Fibroblast of mammary gland (primary cell): ENCODE measurements at regions not wholly inside any gene's neighbourhood (a gene's known extent, or its start where the extent isn't known, plus 50 kb on each side); places are given as distances from the start of the nearest gene placed in this dataset.
A peak's percentile ranks its signal among the peaks of the same experiment; 100 is the strongest.

Experiments used
- DNase-seq: peaks from one replicate; pipeline ENCODE4 v3.0.0-alpha.2; 2010; ENCODE audit warnings: low read depth
- H3K4me3 ChIP-seq: 2 replicates; pipeline ENCODE4 v1.5.1; 2011; ENCODE audit warnings: low read depth, mild to moderate bottlenecking, low read length, moderate library complexity; ENCODE audit not compliant: control insufficient read depth
- TF ChIP-seq, protein P1 (sequence below): conservative IDR thresholded peaks from 2 replicates; pipeline ENCODE4 v1.5.1; 2011; ENCODE audit warnings: low read depth, low read length, inconsistent platforms; ENCODE audit not compliant: control insufficient read depth, insufficient read depth

DNA sequence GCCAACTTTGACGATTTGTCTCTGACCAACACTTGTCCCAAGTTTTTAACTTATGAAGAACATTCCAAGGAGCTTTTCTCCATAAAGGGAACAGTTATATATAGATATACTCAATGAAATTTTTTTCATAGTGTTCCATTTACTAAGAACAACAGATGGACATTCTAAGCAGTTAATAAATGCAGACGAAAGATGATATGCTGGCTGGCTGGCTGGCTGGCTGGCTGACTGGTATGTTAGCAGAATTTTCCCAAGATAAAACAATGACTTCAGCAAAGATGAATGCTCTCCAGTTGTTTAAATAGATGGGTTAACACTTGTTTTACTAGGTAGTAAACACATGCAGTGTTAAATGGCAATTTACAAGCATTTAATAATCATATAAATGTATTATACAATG lies 62.2 kb downstream of the SPANXN3 start:
- H3K4me3 ChIP-seq: no peak overlapping the region
- TF ChIP-seq, protein P1, sequence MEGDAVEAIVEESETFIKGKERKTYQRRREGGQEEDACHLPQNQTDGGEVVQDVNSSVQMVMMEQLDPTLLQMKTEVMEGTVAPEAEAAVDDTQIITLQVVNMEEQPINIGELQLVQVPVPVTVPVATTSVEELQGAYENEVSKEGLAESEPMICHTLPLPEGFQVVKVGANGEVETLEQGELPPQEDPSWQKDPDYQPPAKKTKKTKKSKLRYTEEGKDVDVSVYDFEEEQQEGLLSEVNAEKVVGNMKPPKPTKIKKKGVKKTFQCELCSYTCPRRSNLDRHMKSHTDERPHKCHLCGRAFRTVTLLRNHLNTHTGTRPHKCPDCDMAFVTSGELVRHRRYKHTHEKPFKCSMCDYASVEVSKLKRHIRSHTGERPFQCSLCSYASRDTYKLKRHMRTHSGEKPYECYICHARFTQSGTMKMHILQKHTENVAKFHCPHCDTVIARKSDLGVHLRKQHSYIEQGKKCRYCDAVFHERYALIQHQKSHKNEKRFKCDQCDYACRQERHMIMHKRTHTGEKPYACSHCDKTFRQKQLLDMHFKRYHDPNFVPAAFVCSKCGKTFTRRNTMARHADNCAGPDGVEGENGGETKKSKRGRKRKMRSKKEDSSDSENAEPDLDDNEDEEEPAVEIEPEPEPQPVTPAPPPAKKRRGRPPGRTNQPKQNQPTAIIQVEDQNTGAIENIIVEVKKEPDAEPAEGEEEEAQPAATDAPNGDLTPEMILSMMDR: no peak
- DNase-seq: no peak

DNA sequence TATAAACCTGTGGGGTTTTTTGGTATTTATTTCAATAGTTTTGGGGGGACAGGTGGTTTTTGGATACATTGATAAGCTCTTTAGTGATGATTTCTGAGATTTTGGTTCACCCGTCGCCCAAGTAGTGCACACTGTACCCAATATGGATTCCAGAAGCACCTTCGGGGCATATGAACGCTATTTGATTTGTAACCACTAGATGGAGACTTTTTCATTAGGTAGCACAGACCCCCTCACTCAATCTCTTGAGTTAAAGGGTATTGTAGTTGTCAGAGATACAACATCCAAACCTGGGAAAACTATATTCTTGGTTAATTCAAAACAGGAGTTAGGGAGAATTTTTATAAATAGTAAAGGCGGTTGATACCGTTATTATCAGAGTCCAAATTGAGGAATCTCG lies 79.8 kb downstream of the SPANXN3 start:
- TF ChIP-seq, protein P1: peak; percentile 31
- H3K4me3 ChIP-seq: no peak overlapping the region
- peak; percentile 3 for DNase-seq

DNA sequence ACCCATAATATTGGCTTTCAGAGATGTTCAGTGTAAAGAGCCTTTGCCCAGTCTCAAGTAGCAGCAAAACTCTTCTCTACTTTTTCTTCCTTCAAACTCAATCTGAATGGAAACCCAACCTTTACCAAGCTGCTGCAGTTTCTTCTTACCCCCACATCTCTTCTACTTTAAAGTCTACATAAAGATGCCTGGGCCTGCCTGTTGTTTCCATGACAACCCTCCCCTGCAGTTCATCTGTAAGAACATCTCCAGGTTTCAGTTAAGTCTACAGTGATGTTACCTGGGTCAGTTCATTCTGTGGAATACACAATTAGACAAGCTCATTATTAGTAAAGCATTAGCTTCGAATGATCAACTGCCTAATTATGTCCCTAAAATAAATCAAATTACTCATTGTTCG lies 81.4 kb downstream of the SPANXN3 start:
- no peak overlapping the region for H3K4me3 ChIP-seq
- no peak for DNase-seq
- TF ChIP-seq, protein P1: no peak

DNA sequence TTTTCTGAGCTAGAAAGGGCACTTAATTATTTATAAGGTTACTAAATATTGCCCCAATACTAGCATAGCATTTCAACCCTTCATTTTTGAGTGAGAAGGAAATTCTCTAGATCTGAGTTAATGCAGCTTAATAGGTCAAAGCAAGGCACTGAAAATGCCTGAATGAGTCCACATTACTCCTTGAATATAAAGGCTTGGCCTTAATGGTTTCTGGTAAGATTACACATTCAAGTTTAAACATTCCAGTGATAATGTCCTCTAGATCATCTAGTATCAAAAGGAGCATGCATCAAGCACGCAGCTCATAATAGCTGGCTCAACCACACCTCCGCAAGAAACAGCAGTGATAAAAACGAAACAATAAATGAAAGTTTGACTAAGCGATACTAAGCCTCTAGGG lies 87.5 kb downstream of the SPANXN3 start:
- DNase-seq: no peak
- no peak overlapping the region for H3K4me3 ChIP-seq
- TF ChIP-seq, protein P1: no peak

DNA sequence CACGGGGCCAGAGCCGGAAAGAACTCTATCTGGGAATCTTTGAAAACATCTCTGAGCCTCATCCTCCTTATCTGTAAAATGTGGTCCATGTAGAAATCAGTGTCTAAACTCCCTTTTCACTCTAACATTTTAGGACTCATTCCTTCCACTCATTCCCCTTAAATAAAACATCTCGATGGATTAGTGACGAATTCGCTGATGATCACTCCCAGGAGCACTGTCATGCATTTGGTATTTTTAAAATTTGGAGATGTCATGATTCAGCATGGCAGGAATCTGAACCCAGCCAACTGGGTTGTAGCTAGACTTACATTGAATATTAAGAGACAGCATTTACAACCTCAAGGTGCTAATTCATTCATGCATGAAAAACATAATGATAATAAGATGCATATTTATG lies 88.1 kb downstream of the SPANXN3 start:
- TF ChIP-seq, protein P1: no peak
- peak; percentile 16 for DNase-seq
- H3K4me3 ChIP-seq: no peak overlapping the region

DNA sequence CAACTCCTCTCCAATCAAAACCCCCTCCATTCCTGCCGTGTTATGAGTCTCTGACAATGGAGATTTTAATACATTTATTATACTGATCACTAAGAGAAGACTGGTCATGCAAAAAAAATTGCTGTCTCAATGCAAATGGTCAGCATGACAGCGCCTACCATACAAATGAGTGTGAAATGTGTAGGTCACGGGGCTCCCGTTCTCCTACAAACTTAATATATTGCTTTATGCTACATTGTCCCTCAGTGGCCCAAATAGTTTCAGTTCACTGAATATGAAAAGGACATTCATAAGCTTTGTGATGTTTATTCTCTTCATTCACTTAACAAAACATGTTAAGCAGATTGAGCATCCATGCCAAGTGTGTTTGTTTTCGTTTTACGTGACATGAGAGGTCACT lies 116.1 kb downstream of the SPANXN3 start:
- TF ChIP-seq, protein P1: no peak
- no peak for DNase-seq
- no peak overlapping the region for H3K4me3 ChIP-seq

DNA sequence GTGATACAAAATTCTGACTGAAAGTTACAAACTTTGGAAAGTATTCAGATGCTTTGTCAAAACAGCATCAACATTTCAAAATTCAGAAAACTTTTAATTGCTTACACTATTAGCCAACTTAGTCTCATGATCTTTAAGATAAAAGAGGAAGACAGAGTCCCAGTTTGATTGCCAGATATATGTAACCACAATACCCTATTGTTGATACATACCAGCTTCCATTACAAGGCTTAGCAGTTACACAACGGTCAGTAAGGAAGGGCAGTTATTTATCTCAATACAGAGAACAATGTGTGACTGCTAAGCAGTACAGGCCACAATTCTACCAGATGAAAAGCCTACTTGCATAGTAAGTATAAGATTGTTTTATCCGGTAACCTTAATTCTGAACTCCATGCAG lies 138.4 kb downstream of the SPANXN3 start:
- no peak for DNase-seq
- H3K4me3 ChIP-seq: no peak overlapping the region
- TF ChIP-seq, protein P1: no peak
